Left cardiac atrium (tissue), 4 donors: ENCODE measurements at regions not wholly inside any gene's neighbourhood (a gene's known extent, or its start where the extent isn't known, plus 50 kb on each side); places are given as distances from the start of the nearest gene placed in this dataset.
"Not testable (repeated sequence)": the region's sequence is repeated elsewhere in the genome, so short reads cannot be mapped to it uniquely, and the experiment has no call there.

ENCODE experiments used
- ATAC-seq, 2 donors: fragments of 200-7000 bp; cut with Tn5 transposase; one replicate each; pipeline ENCODE4 v1.9.1; 2020; ENCODE audit warnings: mild to moderate bottlenecking in 2 of 2, moderate library complexity in 2 of 2
- DNase-seq: peaks from one replicate; pipeline ENCODE4 v3.0.0-alpha.2; 2020
- intact Hi-C, 2 donors: fragments of 100-400 bp; cut with DNase I; formaldehyde crosslinking; loops; one replicate each; pipeline versions ENCODE4 v1.14.1 to v1.15.1; 2022 to 2023
- donor health status: DM: no; HTN: yes; CAD: no.
- donor health status: DM: no; HTN: yes; CAD: no; lungs with severe emphysema.
- donor health status: DM: yes; HTN: yes; CAD: no.
- donor health status: Dilated cardiomyopathy.

DNA sequence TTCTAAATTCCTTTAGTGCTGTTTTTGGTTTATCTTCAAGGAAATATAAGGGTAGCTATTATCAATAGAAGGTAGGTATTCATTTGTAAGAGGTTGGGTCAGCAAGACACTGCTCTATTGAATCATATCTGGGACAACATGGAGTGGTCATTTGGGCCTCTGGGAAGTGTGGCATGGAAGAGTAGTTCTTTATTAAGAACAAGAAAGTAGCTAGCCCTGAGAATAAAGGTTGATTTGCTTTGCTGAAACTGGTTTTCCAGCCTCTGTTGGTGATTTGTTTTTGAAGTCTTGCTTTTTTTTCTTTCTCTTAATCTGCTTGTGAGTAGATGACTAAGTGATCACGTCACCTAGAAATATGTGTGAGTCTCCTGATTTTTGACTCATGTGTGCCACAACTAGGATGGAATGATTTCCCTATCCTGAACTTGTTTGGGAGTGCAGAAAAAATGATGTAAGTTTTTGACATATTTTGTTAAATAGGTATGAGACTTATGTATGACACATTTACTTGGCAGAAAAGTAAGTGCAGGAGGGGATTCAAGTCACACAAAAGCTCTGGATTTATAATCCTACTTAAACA is 381.8 kb downstream of the CENPW start:
- DNase-seq = no peak
- peak in 1 of 2 donors; percentile 68 for ATAC-seq
- intact Hi-C loops = no loop called here

DNA sequence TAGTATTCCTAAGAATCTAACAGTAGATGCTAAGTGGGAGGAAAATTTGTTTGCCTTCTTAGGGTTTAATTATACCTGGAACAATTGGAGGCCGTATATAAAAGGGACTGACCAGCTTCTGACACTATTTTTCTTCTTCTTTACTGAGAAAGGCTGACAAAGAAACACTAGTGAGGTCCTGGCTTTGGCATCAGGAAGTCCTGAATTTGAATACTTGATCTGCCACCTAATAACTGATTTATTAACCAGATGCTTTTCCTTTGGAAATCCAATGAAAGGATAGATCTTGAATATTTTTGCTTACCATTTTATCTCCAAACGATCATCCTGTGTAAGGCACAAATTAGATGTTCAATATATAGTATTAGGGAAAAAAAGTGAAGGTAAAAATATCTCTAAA is 382.5 kb downstream of the CENPW start:
- no peak for ATAC-seq
- no peak for DNase-seq
- intact Hi-C loops = no loop called here

DNA sequence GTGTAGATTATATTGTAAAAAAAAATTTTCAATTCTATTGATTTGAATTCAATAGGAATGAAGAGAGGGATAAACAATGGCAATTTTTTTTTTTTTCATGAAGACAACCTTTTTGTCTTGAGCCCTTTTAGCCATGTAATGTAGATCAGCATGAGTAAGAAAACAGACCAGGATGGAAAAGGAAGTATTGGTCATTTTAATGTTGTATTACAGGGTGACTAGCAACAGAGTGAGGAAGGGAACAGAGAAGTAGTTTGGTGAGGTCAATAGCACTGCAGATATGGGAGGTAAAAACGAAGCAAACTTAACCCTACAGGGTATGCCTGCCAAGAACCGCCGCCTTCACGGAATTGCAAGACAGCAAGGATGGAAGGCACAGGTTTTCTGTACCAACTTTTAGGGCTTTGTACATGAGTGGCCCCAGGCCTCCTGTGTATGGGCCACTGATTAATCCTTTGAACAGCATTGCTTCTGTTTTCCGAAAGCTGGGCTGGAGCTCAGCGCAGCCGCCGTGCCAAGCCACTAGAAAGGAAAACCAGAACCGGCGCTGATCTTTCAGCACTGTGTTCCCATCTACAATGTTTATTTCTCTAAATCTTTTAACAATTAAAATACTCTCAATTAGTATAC is 383.7 kb downstream of the CENPW start:
- intact Hi-C loops = no loop called here
- ATAC-seq (no peak), DNase-seq (no peak)

DNA sequence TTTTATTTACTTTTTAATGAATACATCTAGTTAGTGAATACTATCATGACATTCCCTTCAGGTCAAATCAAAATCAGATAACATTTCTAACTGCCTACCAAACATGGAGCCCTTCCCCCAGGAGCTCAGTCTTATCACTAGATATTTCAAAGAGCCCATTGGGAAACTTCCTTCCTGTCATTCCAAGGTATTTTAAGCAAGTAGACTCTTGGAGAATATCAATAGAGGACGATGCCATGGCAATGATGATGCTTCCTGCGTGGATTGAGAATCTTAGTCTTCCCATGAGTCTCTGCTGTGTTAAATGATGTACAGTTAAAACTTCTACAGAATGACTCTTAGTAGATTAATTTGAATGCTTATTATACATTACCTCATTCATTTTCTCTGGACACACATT is 384.9 kb downstream of the CENPW start:
- ATAC-seq = no peak
- DNase-seq = no peak
- intact Hi-C loops = no loop called here

DNA sequence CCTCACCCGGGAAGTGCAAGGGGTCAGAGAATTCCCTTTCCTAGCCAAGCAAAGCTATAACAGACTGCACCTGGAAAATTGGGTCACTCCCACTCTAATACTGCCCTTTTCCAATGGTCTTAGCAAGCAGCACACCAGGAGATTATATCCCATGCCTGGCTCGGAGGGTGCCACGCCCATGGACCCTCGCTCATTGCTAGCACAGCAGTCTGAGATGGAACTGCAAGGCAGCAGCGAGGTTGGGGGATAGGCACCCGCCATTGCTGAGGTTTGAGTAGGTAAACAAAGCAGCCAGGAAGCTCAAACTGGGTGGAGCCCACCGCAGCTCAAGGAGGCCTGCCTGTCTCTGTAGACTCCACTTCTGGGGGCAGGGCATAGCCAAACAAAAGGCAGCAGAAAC is 386.5 kb downstream of the CENPW start:
- intact Hi-C loops = loop anchor here in 1 of 2 donors (2.0 kb wide), 1 partner anchor 40 kb away; no protein-coding TSS in a partner anchor
- not testable (repeated sequence) for DNase-seq, ATAC-seq

DNA sequence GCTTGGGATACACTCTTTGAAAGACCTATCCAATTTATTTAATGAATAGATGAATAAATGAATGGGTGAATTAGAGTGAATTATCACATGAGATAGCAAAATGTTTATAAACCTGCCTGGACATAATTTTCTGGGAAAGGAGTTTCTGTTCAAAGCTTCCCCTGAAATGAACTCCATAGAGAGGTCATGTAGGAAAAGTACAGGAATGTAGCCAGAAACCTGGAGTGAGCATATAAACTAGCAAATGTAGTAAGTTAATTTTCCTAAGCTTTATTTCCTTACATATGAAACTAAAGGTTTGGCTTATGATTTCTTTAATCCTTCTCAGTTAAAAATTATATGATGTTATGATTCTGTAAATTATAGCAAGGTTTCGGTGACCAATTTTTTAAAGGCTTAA is 380.3 kb upstream of the RSPO3 start:
- no peak for ATAC-seq
- intact Hi-C loops = no loop called here
- DNase-seq = no peak

DNA sequence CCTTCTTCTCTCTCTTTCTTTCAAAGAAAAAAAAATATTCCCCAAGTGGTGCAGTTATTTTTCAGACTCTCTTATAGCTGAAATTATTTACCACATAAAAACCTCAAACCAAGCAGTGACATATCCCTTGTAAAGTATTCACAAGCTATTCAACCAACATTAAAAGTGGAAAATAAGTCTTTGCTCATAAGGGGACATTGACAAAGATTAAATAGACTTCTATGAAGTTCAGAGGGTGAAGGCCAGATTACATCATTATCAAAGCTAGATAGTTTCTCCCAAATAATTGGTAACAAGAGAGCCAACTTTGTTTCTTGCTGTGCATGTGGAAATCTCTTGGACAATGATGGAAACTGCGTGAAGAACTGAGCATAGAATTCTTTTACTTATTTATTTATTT is 379.8 kb upstream of the RSPO3 start:
- DNase-seq = no peak
- intact Hi-C loops = no loop called here
- no peak for ATAC-seq

DNA sequence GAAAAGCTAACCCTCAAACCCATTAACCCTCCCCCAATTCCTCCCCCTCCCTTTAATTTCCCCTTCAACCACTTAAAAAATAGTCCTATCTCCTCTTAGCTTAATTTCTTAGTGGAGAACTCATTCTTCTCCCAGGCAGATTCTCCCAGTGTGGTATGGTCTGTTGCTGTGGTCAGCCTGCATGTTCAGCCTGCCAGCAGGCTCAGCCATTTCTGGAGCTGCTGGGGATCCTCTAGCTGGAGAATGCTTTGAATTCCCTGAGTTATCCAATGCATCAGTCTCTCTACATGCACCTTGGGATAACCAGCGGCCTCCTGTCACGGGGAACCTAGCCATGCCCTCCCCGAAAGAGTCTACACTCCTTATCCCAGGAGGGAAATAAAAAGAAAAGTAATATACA is 375.4 kb upstream of the RSPO3 start:
- intact Hi-C loops = no loop called here
- ATAC-seq (no peak), DNase-seq (no peak)

DNA sequence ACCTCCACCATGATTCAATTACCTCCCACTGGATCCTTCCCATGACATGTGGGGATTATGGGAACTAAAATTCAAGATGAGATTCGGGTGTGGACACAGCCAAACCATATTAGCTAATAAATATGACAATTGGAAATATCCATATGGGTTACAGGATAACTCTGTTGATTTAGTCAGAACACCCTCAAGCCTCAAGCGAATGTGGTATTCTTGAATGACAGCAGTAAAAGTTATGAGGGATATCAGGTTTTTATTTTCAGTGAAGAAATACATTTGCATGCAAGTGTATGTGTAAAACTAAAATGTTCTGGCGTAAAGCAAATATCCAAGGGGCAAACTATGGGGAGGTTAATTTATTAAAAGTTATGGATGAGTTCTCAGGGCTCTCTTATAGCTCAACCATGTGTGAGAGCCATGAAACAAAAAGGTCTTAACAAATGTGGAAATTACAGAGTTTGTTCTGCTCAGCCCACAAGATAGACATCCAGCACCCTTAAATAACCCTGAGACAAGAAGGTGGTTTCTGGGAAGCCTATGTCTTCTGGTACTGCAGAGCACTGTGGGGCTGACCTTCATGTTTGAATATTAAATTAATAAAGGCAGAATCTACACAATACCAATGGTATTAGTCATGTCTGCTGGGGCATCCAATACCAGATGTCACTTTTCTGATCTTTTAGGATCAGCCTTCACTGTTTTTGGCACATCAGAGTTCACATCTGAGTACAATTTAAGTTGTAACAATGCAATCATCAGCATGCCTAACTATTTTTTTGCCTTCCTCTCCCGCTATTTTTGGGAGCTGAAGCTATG is 370.5 kb upstream of the RSPO3 start:
- DNase-seq (no peak), ATAC-seq (no peak)
- intact Hi-C loops = no loop called here

DNA sequence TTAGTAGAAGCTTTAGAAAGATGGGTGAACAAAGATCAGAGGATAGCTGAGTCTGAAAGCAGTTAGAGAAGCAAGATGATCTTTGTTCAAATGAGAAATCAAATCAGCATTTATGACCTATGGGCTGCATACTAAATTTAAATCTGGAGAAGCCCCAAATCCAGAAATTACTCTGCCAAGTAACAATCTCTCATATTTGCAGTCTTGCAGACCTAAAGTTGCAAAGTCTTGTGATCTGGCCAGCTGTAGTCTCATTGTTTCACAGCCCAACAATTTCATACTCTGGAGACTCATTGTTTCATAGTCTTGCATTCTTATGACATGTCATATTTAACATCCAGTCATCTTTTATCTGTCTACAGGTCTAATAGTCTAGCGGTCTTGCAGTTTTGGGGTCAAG is 364.9 kb upstream of the RSPO3 start:
- no peak for ATAC-seq
- DNase-seq = no peak
- intact Hi-C loops = no loop called here

DNA sequence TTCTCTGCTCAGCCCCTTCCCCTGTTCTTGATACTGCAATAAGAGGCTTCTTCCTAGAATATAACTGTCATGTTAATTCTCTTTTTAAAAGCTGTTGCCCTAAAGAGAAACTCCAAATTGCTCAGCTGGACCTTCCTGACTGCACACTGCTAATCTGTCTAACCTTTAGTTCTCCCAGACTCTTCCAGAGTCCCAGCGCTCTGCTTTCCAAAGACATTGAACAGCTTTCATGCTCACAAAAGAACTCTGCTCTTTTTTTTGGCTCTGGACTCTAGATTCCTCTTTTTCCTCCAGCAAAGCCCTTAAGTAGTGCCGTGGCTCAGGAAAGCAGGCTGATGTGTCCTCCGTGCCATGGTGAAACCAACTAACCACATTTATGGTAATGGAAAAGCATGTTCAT is 356.6 kb upstream of the RSPO3 start:
- intact Hi-C loops = no loop called here
- ATAC-seq (no peak), DNase-seq (no peak)

DNA sequence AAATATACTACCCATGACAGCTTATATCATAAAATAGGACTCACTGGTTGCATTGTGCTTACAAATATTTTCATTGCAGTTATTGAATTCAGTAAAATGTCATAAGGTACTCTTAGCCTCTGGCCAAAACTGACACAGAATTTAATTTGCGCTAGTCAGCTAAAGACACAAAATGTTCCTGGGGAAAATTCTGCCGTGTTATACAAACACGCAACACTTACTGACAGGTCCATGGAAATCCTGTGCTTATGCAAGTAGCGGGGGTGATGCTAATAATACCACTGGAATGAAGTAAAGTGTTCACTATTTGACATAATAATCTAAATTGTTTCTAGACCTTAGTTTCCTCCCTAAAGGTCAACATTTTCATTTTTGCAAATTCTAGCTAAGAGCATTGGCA is 354.4 kb upstream of the RSPO3 start:
- DNase-seq (no peak), ATAC-seq (peak; percentile 30)
- intact Hi-C loops = no loop called here

DNA sequence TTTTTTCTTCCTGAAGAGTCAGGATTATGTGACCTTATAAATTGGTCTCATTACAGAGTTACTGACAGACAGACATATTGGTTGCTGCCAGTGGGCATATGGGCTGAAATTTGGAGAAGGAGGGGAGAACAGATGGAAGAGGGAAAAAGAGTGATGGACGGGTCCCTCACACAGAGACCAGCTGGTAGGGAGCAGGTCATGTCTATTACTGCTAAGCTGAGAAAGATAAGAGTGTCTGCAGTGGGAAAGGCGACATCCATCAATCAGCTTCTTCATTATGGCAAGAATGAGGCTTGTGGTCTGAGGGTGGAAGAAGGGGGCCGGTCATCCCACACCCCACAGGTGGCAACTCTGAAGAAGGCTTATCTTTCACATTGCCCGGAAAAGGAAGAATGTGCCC is 353.8 kb upstream of the RSPO3 start:
- ATAC-seq (no peak), DNase-seq (no peak)

DNA sequence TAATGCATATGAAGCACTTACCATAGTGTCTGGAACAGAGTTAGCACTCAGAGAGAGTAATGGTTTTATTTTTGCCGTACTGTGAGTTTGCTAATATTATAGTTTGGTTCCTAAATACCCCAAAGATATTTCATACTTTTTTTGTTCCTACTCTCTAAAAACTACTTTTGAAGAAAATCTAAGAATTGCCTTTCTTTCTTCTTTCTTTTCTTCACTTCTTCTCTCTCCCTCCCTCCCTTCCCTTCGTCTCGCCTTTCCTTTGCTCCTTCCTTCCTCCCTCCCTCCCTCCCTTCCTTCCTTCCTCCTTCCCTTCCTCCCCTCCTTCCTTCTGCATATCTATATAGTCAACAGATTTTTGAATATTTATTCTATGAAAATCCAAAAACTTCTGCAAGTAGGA is 351.7 kb upstream of the RSPO3 start:
- intact Hi-C loops = loop anchor here in 1 of 2 donors (2.0 kb wide), 1 partner anchor 40 kb away; no protein-coding TSS in a partner anchor
- no peak for DNase-seq
- no peak for ATAC-seq

More for the DNA sequence above, 353.8 kb upstream of the RSPO3 start:
- intact Hi-C loops = no loop called here

DNA sequence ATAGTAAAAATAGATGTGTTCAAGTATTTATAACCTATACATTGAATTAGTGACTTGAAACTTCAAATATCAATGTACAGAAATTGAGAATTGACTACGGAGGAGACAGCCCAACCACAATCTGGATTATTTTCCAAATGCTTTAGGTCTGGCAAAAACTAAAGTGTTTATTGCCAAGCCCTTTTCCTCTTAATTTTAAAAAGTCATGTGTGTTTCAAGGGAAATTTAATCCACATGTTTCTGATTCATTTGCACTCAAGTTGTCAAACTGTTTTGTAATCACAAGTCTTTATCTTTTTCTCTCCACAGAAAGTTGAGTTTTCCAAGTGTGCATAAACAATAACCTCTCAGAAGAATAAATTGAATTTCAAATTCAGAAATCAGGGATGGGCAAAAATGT is 350.8 kb upstream of the RSPO3 start:
- ATAC-seq (no peak), DNase-seq (no peak)
- intact Hi-C loops = loop anchor here in 1 of 2 donors (2.0 kb wide), 1 partner anchor 41 kb away; no protein-coding TSS in a partner anchor

DNA sequence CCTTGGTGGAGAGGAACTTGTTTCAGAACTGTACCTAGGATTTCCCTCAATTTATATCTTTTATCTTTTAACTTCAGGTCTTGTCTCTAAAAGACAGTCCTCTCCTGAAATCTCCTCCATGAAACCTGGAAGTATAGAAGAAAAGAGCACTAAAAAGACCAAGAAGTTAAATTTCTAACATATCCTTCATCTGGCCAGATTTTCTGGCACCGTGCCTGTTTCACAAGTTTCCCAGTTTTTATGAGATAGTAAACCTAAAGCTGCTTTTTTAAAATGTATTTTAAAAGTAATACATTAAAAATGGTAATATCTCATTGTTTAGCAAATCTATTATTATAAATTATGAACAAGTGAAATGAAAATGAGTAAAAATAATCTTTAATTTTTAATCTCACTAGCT is 348.3 kb upstream of the RSPO3 start:
- no peak for ATAC-seq
- intact Hi-C loops = no loop called here
- DNase-seq = no peak

DNA sequence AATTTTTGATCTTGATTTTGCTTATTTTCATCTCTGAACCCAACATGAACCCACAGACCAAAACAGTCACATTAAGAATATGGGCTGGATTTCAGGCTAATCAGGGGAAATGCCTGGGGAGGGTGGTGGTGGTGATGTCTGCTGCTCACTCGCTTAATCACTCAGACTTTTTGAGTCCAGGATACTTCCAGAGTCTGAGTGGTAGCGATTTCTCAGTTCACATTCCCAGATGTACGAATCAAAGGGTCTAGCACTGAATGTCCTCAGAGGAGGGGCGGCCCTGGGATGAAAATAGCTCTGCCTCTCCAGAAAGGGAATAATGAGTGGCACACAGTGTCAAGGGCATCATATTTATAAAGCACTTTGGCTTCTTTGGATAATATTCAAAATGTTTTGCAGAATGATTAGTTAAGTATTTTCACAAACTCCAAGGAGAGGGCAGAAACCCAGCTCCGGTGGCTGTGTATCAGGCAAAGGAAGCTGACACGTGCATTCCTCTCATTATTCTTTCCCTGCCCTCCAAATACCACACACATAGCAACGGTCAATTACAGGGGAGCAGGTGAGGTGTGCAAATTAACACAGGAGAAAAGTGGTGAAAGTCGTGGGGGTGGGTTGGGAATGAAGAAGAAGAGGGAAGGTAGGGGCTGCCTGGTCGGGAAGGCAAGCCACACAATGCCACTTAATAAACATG is 345.2 kb upstream of the RSPO3 start:
- ATAC-seq (no peak), DNase-seq (no peak)
- intact Hi-C loops = no loop called here

DNA sequence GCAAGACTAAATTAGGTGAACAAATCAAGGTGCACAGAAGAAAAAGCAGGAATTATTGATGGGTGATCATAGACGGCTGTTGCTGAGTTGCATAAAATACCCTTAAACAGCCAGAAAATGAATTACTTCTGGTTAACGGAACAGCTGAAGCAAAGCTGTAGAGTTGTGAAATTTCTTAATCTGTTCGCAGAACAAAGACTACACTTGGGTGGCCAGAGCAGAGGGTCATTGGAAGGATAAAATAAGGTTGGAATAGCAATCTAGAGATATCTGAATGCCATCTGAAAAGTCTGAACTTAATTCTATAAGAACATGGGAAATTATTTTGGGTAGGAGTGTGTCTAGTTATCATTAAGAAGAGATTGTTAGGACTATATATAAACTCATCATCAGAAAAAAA is 339.1 kb upstream of the RSPO3 start:
- intact Hi-C loops = no loop called here
- DNase-seq = no peak

DNA sequence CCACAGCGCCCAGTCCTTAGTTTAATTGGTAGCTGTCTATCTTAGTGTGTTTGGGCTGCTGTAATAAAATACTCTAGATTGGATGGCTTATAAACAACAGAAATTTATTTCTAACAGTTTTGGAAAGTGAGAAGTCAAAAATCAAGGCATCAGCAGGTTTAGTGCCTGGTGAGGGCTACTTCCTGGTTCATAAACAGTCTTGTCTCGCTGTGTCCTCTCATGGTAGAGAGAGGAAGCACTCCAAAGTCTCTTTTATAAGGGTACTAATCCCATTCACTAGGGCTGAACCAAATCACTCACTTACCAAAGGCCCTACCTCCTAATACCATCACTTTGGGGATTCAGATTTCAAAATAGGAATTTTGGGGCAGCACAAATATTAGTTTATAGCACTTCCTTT is 336.9 kb upstream of the RSPO3 start:
- intact Hi-C loops = no loop called here
- DNase-seq (no peak), ATAC-seq (no peak)

More for the DNA sequence above, 339.1 kb upstream of the RSPO3 start:
- ATAC-seq = no peak
